Astrocyte (in vitro differentiated cells and primary cell): ENCODE measurements at regions not wholly inside any gene's neighbourhood (a gene's known extent, or its start where the extent isn't known, plus 50 kb on each side); places are given as distances from the start of the nearest gene placed in this dataset.

Source experiments
- DNase-seq: peaks from one replicate; pipeline ENCODE4 v3.0.0-alpha.2; 2010; ENCODE audit warnings: low read depth
- FAIRE-seq: peaks from 2 replicates; lab custom pipeline; 2011; peaks lifted over from hg19 to GRCh38; lab: Jason Lieb, UNC
- H2AFZ ChIP-seq: 2 replicates; pipeline ENCODE4 v1.6.0; 2012; ENCODE audit warnings: low read depth, low read length, inconsistent platforms
- H3K27ac ChIP-seq: 2 replicates; pipeline ENCODE4 v1.5.1; 2011; ENCODE audit warnings: low read depth, low read length, inconsistent platforms
- H3K27me3 ChIP-seq: 2 replicates; pipeline ENCODE4 v1.6.0; 2011; ENCODE audit warnings: low read length, inconsistent platforms; ENCODE audit not compliant: insufficient read depth
- H3K36me3 ChIP-seq: 2 replicates; pipeline ENCODE4 v1.5.1; 2011; ENCODE audit warnings: low read length, inconsistent platforms; ENCODE audit not compliant: insufficient read depth
- H3K4me1 ChIP-seq: 2 replicates; pipeline ENCODE4 v1.5.1; 2011; ENCODE audit warnings: low read length, inconsistent platforms; ENCODE audit not compliant: insufficient read depth
- H3K4me2 ChIP-seq: 2 replicates; pipeline ENCODE4 v1.6.0; 2012; ENCODE audit warnings: low read length, inconsistent platforms
- H3K4me3 ChIP-seq: 2 replicates; pipeline ENCODE4 v1.5.1; 2011; ENCODE audit warnings: low read depth, mild to moderate bottlenecking, low read length, inconsistent platforms; ENCODE audit not compliant: insufficient read depth
- H3K79me2 ChIP-seq: 2 replicates; pipeline ENCODE4 v1.6.0; 2012; ENCODE audit warnings: mild to moderate bottlenecking, low read length, inconsistent platforms; ENCODE audit not compliant: insufficient read depth
- H3K9ac ChIP-seq: 2 replicates; pipeline ENCODE4 v1.6.0; 2012; ENCODE audit warnings: mild to moderate bottlenecking, low read length, inconsistent platforms
- H3K9me3 ChIP-seq: 2 replicates; pipeline ENCODE4 v1.5.1; 2012; ENCODE audit warnings: low read depth, mild to moderate bottlenecking, low read length, inconsistent platforms; ENCODE audit not compliant: insufficient read depth
- H4K20me1 ChIP-seq: 2 replicates; pipeline ENCODE4 v1.6.0; 2012; ENCODE audit warnings: low read length, inconsistent platforms; ENCODE audit not compliant: insufficient read depth
- H3K27ac Mint-ChIP-seq: one replicate; pipeline ENCODE4 v1.8.0; 2021; ENCODE audit warnings: mild to moderate bottlenecking, mixed read lengths; ENCODE audit not compliant: unreplicated experiment
- H3K27me3 Mint-ChIP-seq: one replicate; pipeline ENCODE4 v1.8.0; 2021; ENCODE audit warnings: low read depth, mixed read lengths; ENCODE audit not compliant: unreplicated experiment
- H3K36me3 Mint-ChIP-seq: one replicate; pipeline ENCODE4 v1.8.0; 2021; ENCODE audit warnings: low read depth, mixed read lengths; ENCODE audit not compliant: unreplicated experiment
- H3K4me1 Mint-ChIP-seq: one replicate; pipeline ENCODE4 v1.8.0; 2021; ENCODE audit warnings: low read depth, mixed read lengths; ENCODE audit not compliant: unreplicated experiment
- H3K4me3 Mint-ChIP-seq: one replicate; pipeline ENCODE4 v1.8.0; 2021; ENCODE audit warnings: mild to moderate bottlenecking, moderate library complexity, mixed read lengths; ENCODE audit not compliant: unreplicated experiment
- H3K9me3 Mint-ChIP-seq: one replicate; pipeline ENCODE4 v1.8.0; 2021; ENCODE audit warnings: mild to moderate bottlenecking, mixed read lengths; ENCODE audit not compliant: unreplicated experiment
- EZH2 ChIP-seq: IDR thresholded peaks from 2 replicates; pipeline ENCODE4 v1.6.1; 2012; ENCODE audit warnings: mild to moderate bottlenecking, low read length, inconsistent platforms; ENCODE audit not compliant: insufficient read depth
- TF ChIP-seq, protein P1 (sequence below): IDR thresholded peaks from 2 replicates; pipeline ENCODE4 v1.5.1; 2011; ENCODE audit warnings: low read depth, mild to moderate bottlenecking, inconsistent platforms, low read length, moderate library complexity; ENCODE audit not compliant: insufficient read depth

DNA sequence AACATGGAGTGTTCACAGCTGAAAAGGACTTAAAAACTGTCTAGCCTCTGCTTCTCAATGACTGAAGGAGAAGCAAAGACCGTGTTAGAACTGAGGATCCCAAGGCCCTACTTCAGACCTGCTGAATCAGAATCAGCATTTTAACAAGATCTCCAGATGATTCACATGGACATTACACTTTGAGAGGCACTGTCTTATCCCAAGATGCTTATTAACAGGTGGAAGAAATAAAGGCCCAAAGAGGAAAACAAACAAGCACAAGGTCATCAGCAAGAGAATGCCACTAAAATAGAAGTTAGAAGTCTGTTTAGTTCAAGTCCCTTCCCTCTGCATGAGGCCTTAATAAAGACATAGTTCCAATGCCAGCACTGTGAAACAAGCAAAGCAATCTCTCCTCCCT is 191.4 kb upstream of the BCL6 start:
- H3K9me3 Mint-ChIP-seq = no peaks in the 10 kb centered on the region
- DNase-seq (no peak), FAIRE-seq (no peak)
- H3K36me3 Mint-ChIP-seq = no peaks in the 10 kb centered on the region
- Histone ChIP-seq H3K4me3 (no peak overlapping the region), H3K4me2 (no peak overlapping the region), H3K4me1 (peaks cover 7% of the 10 kb centered on the region), H3K27ac (no peak overlapping the region), H3K9ac (no peak overlapping the region), H2AFZ (no peak overlapping the region), H3K36me3 (no peaks in the 10 kb centered on the region), H3K27me3 (no peaks in the 10 kb centered on the region), H3K79me2 (no peaks in the 10 kb centered on the region), H3K9me3 (no peaks in the 10 kb centered on the region), H4K20me1 (no peaks in the 10 kb centered on the region)
- H3K4me3 Mint-ChIP-seq = no peak overlapping the region
- TF ChIP-seq, protein P1, sequence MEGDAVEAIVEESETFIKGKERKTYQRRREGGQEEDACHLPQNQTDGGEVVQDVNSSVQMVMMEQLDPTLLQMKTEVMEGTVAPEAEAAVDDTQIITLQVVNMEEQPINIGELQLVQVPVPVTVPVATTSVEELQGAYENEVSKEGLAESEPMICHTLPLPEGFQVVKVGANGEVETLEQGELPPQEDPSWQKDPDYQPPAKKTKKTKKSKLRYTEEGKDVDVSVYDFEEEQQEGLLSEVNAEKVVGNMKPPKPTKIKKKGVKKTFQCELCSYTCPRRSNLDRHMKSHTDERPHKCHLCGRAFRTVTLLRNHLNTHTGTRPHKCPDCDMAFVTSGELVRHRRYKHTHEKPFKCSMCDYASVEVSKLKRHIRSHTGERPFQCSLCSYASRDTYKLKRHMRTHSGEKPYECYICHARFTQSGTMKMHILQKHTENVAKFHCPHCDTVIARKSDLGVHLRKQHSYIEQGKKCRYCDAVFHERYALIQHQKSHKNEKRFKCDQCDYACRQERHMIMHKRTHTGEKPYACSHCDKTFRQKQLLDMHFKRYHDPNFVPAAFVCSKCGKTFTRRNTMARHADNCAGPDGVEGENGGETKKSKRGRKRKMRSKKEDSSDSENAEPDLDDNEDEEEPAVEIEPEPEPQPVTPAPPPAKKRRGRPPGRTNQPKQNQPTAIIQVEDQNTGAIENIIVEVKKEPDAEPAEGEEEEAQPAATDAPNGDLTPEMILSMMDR = no peak
- no peak for TF ChIP-seq EZH2
- H3K27ac Mint-ChIP-seq = no peak overlapping the region
- H3K27me3 Mint-ChIP-seq = peaks cover 12% of the 10 kb centered on the region
- H3K4me1 Mint-ChIP-seq = peaks cover 3% of the 10 kb centered on the region

DNA sequence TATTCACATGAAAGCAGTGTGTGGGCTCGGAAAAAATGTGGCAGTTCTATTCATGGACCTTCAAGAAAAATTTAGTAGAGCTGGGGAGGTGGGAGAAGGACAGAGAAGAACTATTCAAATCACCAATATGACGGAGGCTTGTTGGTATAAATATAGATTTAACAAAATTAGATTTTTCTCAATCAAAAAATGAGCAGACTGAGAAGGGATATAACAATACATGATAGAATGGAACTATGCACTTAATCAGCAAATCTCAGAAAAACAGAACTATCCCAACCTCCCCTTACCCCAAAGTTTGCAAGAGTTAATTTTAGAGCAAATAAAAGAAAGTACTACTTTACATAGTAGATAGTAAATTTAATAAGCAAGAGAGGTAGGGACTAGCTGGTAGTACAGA is 194.6 kb upstream of the BCL6 start:
- H3K4me1 ChIP-seq = peaks cover 9% of the 10 kb centered on the region
- H3K27me3 Mint-ChIP-seq = peaks cover 5% of the 10 kb centered on the region
- no peak overlapping the region for H3K27ac Mint-ChIP-seq
- no peak overlapping the region for H3K4me2 ChIP-seq
- no peaks in the 10 kb centered on the region for H4K20me1 ChIP-seq
- peaks cover 3% of the 10 kb centered on the region for H3K4me1 Mint-ChIP-seq
- H3K9me3 ChIP-seq = no peaks in the 10 kb centered on the region
- no peak for FAIRE-seq
- TF ChIP-seq EZH2 = no peak
- TF ChIP-seq, protein P1 = no peak
- H3K36me3 Mint-ChIP-seq = no peaks in the 10 kb centered on the region
- H3K27ac ChIP-seq = no peak overlapping the region
- H3K79me2 ChIP-seq = no peaks in the 10 kb centered on the region
- H3K4me3 Mint-ChIP-seq = no peak overlapping the region
- H2AFZ ChIP-seq = no peak overlapping the region
- no peak overlapping the region for H3K4me3 ChIP-seq
- H3K9me3 Mint-ChIP-seq = no peaks in the 10 kb centered on the region
- no peak overlapping the region for H3K9ac ChIP-seq
- H3K27me3 ChIP-seq = no peaks in the 10 kb centered on the region
- no peaks in the 10 kb centered on the region for H3K36me3 ChIP-seq
- no peak for DNase-seq

DNA sequence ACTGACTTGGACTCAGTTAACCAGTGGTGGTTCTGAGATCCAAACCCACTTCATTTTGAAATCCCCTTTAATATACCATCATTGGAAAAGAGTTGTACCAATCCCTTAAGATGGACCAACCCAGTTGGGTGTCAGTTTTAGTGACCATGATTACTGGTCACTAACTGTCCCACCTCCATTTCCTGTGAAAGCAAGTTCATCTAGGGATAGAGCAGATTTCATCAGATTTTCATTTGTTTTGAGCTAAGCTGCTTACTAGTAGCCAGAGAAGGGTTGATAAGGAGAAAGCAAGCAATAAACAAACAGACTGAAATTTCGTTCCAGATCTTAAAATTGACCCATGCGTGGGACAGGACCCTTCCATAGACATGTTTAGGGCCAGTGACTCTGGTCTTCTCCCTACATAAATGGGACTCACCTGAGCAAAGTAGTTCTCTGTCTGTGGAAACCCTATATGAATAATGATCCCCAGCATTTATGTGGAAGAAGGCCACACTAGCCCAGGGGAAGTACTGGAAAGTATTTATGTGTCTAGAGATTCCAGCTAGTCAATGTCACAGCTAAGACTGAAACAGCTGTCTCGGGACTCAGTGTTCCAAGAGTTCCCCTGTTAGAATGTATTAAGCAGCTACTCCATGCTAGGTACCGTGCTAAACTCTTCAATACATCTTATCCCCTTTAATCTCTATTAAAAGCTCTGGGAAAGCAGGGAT is 196.0 kb upstream of the BCL6 start:
- Mint-ChIP-seq H3K27ac (no peak overlapping the region), H3K27me3 (peaks cover 5% of the 10 kb centered on the region), H3K9me3 (no peaks in the 10 kb centered on the region), H3K4me3 (no peak overlapping the region), H3K4me1 (peaks cover 3% of the 10 kb centered on the region), H3K36me3 (no peaks in the 10 kb centered on the region)
- Histone ChIP-seq H3K4me2 (no peak overlapping the region), H3K36me3 (no peaks in the 10 kb centered on the region), H3K27me3 (no peaks in the 10 kb centered on the region), H4K20me1 (no peaks in the 10 kb centered on the region), H3K4me1 (peaks cover 2% of the 10 kb centered on the region), H3K27ac (no peak overlapping the region), H3K9me3 (no peaks in the 10 kb centered on the region), H3K79me2 (no peaks in the 10 kb centered on the region), H3K9ac (no peak overlapping the region), H2AFZ (no peak overlapping the region), H3K4me3 (no peak overlapping the region)
- FAIRE-seq = no peak
- no peak for TF ChIP-seq EZH2
- TF ChIP-seq, protein P1 = no peak
- no peak for DNase-seq
